GM20431 (cell line): ENCODE measurements at regions not wholly inside any gene's neighbourhood (a gene's known extent, or its start where the extent isn't known, plus 50 kb on each side); places are given as distances from the start of the nearest gene placed in this dataset.
"Not testable (repeated sequence)": the region's sequence is repeated elsewhere in the genome, so short reads cannot be mapped to it uniquely, and the experiment has no call there.

ENCODE experiments used
- in situ Hi-C: fragments of 300-500 bp; cut with MseI, MboI; formaldehyde crosslinking; loops from one replicate; pipeline ENCODE4 v1.15.0; 2020; ENCODE audit warnings: low sequenced_read_pairs; ENCODE audit not compliant: unreplicated experiment

DNA sequence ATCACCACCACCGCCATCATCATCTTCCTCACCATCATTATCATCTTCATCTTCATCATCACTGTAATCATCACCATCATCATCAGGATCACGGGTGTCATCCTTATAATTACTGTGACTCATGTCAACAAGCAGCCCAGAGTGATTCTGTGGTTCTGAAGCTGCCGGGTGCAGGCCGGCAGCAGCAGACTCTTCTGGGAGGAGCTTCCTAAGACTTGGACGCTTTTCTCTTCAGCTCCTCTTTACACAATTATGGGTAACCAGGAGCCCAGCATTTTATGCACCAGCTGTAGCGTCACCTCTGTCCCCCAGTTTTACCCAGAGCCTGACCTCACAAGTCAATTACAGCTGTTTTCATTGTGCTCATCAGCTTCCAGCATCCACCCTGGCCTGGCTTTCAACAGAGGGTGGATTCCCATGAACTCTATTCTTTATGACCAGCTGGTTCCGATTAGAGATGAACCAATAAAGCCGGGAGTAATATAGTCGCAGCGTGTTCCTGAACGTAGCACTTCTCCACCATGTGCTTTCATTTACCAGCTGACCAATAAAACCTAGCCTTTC is 275.8 kb downstream of the FOXL1 start:
- in situ Hi-C loops = no loop called here

DNA sequence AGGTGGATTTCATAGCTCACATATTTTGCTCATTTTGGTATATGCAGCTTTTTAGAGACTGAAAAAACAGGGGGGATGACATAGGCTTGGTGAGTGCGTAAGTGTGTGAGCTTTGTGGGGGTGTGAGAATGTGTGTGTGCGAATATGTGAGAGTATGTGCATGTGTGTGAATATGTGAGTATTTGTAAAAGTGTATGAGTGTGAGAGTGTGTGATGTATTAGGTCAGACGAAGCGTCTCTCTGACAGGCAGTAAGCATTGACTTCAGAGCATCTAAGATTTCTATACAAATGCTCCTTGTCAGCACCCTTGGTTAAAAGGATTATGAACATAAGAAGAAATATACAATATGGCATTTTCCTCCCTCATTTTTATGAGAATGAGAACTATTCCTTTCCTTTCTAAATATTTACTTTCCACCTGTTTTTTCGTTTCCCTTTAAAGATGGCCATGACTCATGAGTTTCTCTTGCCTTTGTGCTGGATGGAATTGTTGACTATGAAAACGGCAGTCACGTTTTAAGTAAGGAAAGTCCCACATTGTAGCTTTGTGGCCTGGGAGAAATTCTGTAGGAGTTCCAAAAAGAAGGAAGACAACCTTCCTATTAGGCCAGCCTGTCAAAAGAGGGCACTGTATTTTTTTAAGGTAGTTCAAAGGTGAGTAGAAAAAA is 276.4 kb downstream of the FOXL1 start:
- in situ Hi-C loops = no loop called here

DNA sequence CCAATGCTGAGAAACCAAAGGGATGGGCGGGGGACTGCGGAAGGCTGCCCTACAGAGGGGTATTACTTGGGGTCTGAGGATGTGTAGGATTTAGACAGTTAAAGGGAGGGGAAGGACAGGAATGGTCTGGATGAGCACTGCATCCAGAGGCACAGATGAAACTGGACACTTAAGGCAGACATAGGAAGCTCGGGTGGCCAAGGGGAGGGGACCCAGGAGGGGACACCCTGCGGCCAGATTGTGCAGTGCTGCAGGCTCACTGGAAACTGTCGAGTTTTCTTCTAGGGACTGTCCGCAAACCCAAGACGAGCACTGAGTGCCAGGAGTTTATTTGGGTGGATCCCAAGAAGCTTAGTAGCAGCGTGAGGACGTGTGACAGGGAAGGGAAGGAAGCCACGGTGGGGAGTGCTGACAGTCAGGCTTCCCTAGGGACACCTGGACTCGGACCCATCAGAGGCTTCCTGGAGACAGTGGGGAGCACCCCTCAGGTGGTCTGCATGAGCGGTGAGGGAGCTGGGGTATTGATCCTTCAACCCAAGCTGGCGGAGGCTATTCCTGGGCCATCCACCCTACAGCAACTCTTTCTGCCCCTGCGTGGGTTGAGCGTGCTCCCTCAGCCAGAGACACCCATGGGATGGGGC is 278.7 kb downstream of the FOXL1 start:
- in situ Hi-C loops = no loop called here

DNA sequence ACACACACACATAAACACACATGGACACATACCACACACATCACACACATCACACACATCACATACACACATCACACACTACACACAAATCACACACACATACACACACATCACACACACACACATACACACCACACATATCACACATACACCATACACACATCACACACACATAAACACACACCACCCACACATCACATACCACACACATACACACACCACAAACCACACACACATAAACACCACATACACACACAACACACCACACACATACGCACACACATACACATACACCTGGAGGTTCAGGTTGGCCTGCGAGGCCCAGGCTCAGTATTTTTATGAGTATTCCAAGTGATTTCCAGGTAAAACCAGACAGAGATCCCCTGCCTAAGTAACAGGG is 279.5 kb downstream of the FOXL1 start:
- in situ Hi-C loops = no loop called here

DNA sequence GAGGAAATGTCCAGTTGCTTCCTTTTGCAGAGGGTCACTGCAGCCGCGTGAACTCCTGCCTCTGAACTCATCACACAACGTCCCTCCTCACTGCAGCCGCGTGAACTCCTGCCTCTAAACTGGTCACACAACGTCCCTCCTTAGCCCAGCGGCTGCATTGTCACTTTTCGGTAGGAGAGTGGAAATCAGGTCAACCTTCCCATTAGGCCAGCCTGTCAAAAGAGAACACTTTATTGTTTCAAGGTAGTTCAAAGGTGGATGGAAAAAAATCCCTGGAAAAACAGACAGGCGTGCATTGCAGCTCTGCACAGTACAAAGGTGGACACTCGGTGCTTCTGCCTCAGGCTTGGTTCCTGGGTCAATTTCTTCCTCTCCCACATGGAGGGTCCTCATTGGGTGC is 280.2 kb downstream of the FOXL1 start:
- in situ Hi-C loops = no loop called here

DNA sequence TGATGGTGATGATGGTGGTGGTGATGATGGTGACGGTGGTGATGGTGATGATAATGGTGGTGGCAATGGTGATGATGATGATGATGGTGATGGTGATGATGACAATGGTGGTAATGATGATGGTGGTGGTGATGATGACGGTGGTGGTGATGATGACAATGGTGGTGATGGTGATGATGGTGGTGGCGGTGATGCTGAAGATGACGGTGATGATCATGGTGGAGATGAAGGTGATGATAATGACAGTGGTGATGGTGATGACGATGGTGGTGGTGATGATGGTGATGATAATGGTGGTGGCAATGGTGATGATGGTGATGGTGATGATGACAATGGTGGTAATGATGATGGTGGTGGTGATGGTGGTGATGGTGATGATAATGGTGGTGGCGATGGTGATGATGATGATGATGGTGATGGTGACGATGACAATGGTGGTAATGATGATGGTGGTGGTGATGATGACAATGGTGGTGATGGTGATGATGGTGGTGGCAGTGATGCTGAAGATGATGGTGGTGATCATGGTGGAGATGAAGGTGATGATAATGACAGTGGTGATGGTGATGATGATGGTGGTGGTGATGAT is 283.0 kb downstream of the FOXL1 start:
- in situ Hi-C loops = not testable (repeated sequence)

DNA sequence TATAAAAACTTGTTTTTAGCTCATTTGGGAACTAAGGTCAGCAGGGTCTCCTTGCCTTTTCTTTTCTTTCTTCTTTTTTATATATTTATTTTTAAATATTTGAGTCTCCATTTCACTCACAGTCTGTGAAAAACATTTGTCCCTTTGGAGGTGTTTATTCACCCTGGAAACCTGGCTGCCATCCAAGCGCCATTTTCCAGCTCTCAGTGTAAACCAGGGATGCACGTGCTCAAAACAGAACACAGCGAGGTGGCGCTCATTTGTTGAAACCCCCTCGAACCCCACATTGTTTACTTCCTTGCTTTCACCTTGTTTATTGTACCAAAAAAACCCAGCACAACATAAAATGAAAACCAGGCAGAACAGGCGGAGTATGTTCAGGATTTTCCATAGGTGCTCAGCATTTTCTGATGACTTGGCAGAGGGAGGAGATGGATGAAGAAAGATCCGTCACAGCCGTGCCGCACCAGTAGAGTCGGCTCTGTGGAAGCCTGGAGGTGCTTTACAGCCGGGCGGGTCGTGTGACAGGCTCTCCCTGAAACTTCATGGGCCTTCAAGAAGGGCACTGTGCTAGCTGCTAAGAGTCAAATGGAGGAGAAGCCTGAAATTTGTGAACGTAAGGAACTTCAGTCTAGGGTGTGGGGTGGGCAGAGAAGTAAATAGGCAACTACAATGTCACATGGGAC is 284.4 kb downstream of the FOXL1 start:
- in situ Hi-C loops = no loop called here

DNA sequence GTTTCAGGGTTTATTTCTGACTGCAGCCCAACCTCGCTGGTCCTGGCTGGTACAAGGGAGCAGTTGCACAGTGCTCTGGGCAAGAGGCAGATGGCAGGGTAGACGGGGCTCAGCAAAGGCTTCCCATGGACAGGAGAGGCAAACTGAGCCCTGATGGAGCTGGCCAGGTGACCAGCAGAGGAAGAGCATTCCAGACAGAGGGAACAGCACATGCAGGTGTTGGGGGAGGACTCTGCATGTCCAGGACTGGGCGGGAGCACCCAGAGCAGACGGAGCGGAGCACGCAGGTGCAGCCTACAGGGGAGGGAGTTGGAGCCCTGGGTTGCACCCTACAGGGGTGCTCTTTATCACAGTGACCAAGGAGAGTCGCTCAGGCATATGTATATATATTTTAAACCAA is 285.3 kb downstream of the FOXL1 start:
- in situ Hi-C loops = no loop called here

DNA sequence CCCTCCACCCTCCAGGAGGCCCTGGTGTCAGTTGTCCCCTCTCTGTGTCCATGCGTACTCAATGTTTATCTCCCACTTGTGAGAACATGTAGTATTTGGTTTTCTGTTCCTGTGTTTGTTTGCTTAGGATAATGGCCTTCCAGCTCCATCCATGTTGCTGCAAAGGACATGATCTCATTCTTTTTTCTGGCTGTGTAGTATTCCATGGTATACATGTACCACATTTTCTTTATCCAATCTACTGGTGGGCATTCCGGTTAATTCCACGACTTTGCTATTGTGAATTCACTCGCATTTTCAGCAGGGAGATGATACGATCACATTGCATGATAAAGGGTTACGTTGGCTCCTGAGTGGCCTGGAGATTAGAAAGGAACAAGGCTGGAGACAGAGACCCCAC is 286.2 kb downstream of the FOXL1 start:
- in situ Hi-C loops = no loop called here

DNA sequence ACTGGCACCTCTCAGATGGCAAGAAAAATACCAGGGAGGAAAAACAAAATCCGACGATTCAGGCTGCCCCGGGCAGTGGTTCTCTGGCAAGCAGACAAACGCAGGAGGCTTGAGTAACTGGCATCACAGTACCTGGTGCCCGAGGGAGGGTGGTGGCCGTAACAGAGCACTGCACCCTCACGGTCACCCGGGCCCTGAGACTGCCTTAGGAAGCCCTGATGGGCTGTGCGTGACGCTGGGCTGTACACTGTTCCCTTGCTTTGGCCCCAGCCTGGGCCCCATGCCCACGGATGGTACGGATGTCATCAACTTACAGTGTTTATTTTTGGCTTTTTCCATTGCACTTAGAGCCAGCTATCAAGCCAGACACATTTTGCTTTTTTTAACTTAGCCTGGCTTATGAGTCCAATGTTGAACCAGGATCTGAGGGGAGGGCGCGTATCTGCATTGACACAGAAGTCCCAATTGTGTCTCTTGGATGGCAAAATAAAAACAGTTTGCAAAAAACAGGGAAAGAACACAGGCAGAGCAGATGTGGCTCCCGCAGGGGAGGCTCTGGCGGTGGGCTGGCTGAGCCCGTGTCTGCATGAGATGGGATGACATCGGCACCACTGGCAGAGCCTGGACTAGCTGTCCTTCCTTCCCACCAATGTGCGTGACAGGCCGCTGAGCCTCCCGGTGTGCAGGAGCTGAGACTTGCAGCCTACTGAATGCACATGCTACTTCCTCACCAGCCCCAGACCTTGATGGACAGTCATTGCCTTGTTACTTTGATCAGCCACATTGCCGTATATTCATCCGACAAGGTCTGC is 287.7 kb downstream of the FOXL1 start:
- in situ Hi-C loops = no loop called here

DNA sequence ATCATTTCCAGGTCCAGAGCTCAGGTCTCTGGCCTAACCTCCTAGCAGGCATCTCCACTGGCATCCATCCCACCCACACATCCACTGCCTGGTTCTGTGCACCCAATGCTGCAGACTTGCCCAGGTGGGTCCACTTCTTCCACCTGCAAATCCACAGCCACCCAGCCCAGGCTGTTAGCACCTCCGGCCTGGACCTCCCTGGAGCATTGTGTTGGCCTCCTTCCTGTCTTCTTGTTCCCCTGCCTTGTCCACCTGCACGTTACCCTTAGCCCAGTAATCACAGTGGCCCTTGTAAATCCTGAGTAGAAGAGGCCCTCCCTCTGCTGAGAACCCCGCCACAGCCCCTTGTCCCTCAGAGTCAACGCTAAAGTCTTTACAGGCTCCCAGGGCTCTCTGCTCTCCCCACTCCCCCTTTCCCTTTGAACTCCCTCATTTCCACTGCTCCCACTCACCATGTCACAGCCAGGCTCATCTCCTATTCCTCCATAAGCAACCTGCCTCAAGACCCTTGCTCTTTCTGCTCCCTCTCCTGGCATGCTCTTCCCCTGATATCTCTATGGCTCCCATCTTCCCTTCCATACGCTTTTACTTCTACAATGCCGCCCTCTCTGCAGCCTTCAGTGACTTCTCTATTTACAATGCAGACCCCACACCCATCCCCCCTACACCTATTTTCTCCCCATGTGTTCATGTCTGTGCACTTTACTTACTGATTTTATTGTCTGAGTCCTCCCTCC is 288.8 kb downstream of the FOXL1 start:
- in situ Hi-C loops = no loop called here

DNA sequence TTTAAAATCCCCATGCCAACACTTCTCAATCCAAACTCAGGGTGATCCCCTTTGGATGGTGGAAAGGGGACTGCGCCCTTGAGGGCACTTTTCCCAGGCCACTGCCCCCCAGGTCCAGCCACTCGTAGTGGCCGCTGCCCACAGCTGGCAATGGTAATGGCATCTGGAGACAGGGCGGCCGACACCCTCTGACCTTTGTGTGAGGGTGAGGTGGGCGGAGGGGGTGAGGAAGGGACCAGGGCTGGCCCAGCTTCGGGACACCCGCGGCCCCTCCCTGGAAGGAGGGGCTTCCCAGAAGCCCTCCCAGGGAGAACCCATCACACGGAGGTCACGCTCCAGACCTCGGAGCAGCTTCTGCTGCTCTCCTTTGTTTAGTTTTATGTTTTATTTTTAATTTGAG is 289.7 kb downstream of the FOXL1 start:
- in situ Hi-C loops = no loop called here

DNA sequence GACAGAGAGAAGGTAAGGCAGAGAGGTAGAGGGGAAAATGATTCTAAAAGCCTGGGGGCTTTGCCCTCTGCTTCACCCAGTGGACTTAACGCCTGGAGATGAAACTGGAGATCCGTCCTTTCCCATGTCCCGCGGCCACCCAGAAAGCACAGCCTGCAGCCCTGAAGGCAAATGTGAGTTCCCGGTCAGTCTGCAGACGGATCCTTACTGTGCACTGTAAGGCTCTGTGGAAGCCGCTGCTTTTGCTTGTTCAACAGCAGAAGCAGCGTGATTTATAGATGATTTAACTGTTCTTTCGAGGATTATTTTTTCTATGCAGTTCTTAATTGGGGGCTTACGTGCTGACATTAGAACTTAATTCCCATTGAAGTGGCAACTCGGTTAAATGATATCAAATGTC is 290.4 kb downstream of the FOXL1 start:
- in situ Hi-C loops = no loop called here

DNA sequence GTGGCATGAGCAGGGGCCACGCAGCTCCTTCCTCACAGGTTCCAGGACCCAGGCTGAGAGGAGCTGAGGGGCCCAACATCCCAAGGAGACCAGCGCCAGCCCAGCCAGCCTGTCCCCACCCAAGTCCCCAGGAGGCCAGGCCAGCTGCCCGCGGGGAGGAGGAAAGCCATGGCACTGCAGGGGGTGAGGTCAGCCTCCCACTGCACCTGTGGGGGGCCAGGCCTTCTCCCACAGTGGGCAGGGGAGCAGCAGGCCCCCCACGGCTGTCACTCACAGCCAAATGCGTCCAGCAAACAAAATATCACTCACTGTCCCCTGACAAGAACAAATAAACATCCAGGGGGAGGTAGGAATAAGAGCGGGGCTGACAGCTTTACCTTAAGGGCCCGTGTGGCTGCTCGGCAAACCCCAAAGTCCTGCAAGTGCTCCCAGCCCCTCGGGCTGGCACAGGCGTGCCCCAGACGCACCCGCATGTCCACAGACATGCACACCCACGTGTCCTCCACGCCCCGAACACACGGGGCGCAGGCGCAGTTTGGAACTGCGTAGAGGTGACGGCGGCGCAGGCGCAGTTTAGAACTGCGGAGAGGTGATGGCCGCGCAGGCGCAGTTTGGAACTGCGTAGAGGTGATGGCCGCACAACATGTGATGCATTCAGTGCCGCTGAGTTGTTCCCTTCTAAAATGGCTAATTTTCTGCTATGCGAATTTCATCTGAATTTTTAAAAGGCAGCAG is 291.1 kb downstream of the FOXL1 start:
- in situ Hi-C loops = no loop called here

DNA sequence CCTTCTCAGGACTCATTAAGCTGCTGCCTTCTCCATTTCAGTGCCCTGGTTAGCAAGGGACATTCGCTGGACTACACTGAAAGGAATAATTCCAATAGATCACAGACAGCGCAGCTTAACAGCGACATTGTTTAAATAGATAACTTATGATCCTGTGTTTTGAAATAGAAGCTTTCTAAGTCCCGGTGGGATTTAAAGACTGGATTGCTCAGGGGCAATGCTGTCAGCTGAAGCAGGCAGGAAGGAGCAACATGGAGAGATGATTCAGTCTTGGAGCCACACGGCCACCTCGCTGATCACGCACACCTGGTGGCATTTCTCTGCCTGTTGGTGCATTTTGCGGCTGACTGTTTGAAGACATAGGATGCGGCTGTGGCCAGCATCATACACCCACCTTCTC is 292.0 kb downstream of the FOXL1 start:
- in situ Hi-C loops = no loop called here

DNA sequence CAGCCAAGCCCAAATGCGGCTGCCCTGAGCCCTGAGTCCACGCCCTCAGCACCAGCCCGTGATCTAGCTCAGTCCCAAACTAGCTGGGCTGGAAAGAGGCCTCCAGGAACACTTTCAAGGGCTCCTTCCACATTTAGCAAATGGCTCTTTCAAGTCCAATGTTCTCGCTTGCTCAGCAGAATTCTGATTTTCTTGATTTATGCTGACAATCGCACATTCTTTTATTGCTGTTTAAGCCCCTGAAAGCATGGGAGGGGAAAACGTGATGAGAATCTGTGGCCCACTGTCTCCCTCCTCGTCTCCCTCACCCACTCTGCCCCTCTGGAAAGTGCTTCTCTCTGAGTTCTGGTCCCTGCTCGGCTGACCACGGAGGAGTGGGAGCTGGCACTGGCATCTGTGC is 293.8 kb downstream of the FOXL1 start:
- in situ Hi-C loops = no loop called here

DNA sequence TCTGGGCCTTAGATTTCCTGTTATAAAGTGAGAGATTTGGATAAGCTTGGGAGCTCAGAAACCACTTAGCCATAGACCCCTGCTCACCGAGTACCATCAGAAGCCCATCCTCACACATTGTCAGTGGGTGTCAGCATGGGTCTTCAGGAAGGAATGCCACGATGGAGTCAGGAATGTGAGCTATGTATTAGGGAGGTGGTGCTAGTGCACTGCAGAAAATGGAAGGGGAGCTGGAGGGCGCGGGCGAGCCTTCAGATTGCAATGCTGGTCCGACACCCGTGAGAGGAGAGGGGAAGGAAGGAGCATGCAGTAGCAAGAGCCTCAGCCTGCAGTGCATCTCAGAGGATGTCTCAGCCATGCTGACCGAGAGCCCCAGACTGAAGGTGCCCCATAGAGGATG is 294.5 kb downstream of the FOXL1 start:
- in situ Hi-C loops = no loop called here

DNA sequence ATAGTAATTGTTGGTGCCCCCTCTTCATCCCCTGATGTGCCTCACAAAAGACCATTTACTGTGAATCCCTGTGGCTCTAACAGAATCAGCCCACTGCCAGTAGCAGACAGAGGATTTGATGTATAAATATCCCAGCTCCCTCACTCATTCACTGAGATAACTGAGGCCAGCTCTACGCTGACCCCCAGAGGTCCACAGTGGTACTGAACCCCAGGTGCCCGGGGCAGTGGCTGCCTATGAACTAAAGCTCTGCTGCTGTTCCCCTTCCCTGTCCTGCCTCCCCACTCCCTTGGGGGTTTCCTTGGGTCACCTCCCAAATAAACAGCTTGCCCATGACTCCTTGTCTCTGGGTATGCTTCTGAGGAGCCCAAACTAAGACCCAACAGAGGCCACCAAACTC is 295.8 kb downstream of the FOXL1 start:
- in situ Hi-C loops = no loop called here

DNA sequence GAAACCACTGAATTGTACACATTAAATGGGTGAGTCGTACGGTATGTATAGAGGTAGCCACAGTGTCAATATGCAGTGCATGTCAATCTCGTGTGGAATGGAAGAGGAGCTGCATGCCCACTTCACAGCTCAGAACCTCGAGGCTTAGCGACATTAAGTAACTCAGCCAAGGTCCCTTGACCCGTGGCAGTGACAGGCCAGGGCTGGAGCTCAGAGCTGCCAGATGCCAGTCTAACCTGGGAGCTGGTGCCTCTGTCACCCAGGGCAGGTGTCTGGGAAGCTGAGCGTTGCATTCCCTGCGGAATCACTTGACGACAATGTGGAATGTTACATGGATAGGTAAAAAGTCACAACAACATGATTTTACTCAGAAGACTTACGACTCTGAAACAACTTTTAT is 298.1 kb downstream of the FOXL1 start:
- in situ Hi-C loops = no loop called here
